MM.1S (cell line): ENCODE measurements at regions not wholly inside any gene's neighbourhood (a gene's known extent, or its start where the extent isn't known, plus 50 kb on each side); places are given as distances from the start of the nearest gene placed in this dataset.

Source experiments
- DNase-seq: peaks from one replicate; pipeline ENCODE4 v3.0.0-alpha.2; 2015
- H2AFZ ChIP-seq: fragments of 300-600 bp; sonication (generic); 2 replicates; pipeline ENCODE4 v1.6.0; 2016; ENCODE audit warnings: antibody characterized with exemption, low read length
- H3F3A ChIP-seq: fragments of 300-600 bp; sonication (generic); 2 replicates; pipeline ENCODE4 v1.6.1; 2016; ENCODE audit warnings: mild to moderate bottlenecking, antibody characterized with exemption, low read length, moderate library complexity, mixed read lengths; ENCODE audit not compliant: insufficient read depth
- H3K27ac ChIP-seq: fragments of 300-600 bp; sonication (generic); 2 replicates; pipeline ENCODE4 v1.5.1; 2016; ENCODE audit warnings: mild to moderate bottlenecking, low read length
- H3K27me3 ChIP-seq: fragments of 300-600 bp; sonication (generic); replicated peaks from 2 replicates; pipeline ENCODE4 v1.6.0; 2016; ENCODE audit warnings: low read length; ENCODE audit not compliant: insufficient read depth
- H3K36me3 ChIP-seq: fragments of 300-600 bp; sonication (generic); replicated peaks from 2 replicates; pipeline ENCODE4 v1.6.1; 2016; ENCODE audit warnings: mild to moderate bottlenecking, low read length, mixed read lengths; ENCODE audit not compliant: insufficient read depth
- H3K4me1 ChIP-seq: fragments of 300-600 bp; sonication (generic); 2 replicates; pipeline ENCODE4 v1.6.1; 2016; ENCODE audit warnings: low read length, mixed read lengths
- H3K4me2 ChIP-seq: fragments of 300-600 bp; sonication (generic); 2 replicates; pipeline ENCODE4 v1.6.0; 2016; ENCODE audit warnings: low read depth, low read length
- H3K4me3 ChIP-seq: fragments of 300-600 bp; sonication (generic); 2 replicates; pipeline ENCODE4 v1.5.1; 2016; ENCODE audit warnings: low read length, mixed read lengths
- H3K79me2 ChIP-seq: fragments of 300-600 bp; sonication (generic); 2 replicates; pipeline ENCODE4 v1.6.1; 2016; ENCODE audit warnings: mixed run types, low read length, mixed read lengths
- H3K9ac ChIP-seq: fragments of 300-600 bp; sonication (generic); 2 replicates; pipeline ENCODE4 v1.6.1; 2016; ENCODE audit warnings: low read length, mixed read lengths
- H3K9me2 ChIP-seq: fragments of 300-600 bp; sonication (generic); replicated peaks from 2 replicates; pipeline ENCODE4 v1.6.1; 2016; ENCODE audit warnings: mild to moderate bottlenecking, low read length, mixed read lengths; ENCODE audit not compliant: insufficient read depth
- H3K9me3 ChIP-seq: fragments of 300-600 bp; sonication (generic); replicated peaks from 2 replicates; pipeline ENCODE4 v1.6.1; 2016; ENCODE audit warnings: mild to moderate bottlenecking, low read length, mixed read lengths; ENCODE audit not compliant: insufficient read depth
- H4K20me1 ChIP-seq: fragments of 300-600 bp; sonication (generic); 2 replicates; pipeline ENCODE4 v1.6.1; 2016; ENCODE audit warnings: mild to moderate bottlenecking, low read length, moderate library complexity, mixed read lengths; ENCODE audit not compliant: insufficient read depth
- CTCF ChIP-seq: fragments of 300-600 bp; sonication (generic); IDR thresholded peaks from 2 replicates; pipeline ENCODE4 v1.5.1; 2016; ENCODE audit warnings: antibody characterized with exemption, low read length, mixed read lengths
- EZH2 ChIP-seq: fragments of 300-600 bp; sonication (generic); optimal IDR thresholded peaks from 2 replicates; pipeline ENCODE3; 2017; ENCODE audit warnings: low read depth, mild to moderate bottlenecking, antibody characterized with exemption, low read length, mixed read lengths
- EZH2phosphoT487 ChIP-seq: fragments of 300-600 bp; sonication (generic); IDR thresholded peaks from 2 replicates; pipeline ENCODE4 v1.6.1; 2018; ENCODE audit warnings: antibody characterized with exemption, low read length

DNA sequence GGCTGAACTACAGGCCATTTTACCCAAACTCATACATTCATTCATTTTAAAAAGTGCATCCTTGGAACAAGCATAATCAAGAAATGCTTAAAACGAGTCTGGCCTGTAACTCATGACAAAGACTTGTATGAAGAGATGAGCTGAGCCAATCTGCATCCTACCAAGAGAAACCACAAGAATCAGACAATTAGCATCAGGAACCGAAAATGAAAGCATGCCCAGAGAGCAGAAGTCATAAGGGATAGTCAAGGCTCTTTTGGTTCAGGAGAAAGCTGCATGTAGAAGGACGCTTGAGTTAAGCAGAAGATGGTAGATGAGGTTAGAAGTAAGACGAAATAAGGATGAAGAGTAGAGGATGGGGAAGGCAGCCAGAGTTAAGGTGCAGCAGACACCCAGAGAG is 137.0 kb upstream of the CTNNA2 start:
- no peaks in the 10 kb centered on the region for H3K36me3 ChIP-seq
- no peak overlapping the region for H3K27ac ChIP-seq
- H3K79me2 ChIP-seq, result no peaks in the 10 kb centered on the region
- 0 out of 2 replicates have a peak, but pooled peaks cover 5% of the 10 kb centered on the region for H3K4me1 ChIP-seq
- H3K4me2 ChIP-seq, result peak overlapping the region; percentile 22; the same call in 1 of the 2 replicates
- TF ChIP-seq EZH2phosphoT487 (no peak), CTCF (no peak), EZH2 (no peak)
- H3F3A ChIP-seq, result no peaks in the 10 kb centered on the region
- peak overlapping the region; percentile 33 for H2AFZ ChIP-seq
- no peaks in the 10 kb centered on the region for H3K9me3 ChIP-seq
- H4K20me1 ChIP-seq, result no peaks in the 10 kb centered on the region
- no peak overlapping the region for H3K9ac ChIP-seq
- H3K4me3 ChIP-seq, result peak overlapping the region; percentile 30; the same call in 1 of the 2 replicates
- DNase-seq, result peak; percentile 84
- H3K27me3 ChIP-seq, result no peaks in the 10 kb centered on the region
- H3K9me2 ChIP-seq, result no peaks in the 10 kb centered on the region

- Histone ChIP-seq H3K4me1 (0 out of 2 replicates have a peak, but pooled peaks cover 5% of the 10 kb centered on the region), H3K27ac (no peak overlapping the region), H3F3A (no peaks in the 10 kb centered on the region), H3K9me2 (no peaks in the 10 kb centered on the region), H4K20me1 (no peaks in the 10 kb centered on the region), H2AFZ (no peak overlapping the region), H3K4me3 (no peak overlapping the region), H3K9ac (no peak overlapping the region), H3K79me2 (no peaks in the 10 kb centered on the region), H3K9me3 (no peaks in the 10 kb centered on the region), H3K27me3 (no peaks in the 10 kb centered on the region), H3K4me2 (no peak overlapping the region), H3K36me3 (no peaks in the 10 kb centered on the region)
- no peak for DNase-seq
- TF ChIP-seq CTCF (no peak), EZH2 (no peak)
These were observed 139.3 kb upstream of the CTNNA2 start for GRCh38 chr2:79373358-79374130.

DNA sequence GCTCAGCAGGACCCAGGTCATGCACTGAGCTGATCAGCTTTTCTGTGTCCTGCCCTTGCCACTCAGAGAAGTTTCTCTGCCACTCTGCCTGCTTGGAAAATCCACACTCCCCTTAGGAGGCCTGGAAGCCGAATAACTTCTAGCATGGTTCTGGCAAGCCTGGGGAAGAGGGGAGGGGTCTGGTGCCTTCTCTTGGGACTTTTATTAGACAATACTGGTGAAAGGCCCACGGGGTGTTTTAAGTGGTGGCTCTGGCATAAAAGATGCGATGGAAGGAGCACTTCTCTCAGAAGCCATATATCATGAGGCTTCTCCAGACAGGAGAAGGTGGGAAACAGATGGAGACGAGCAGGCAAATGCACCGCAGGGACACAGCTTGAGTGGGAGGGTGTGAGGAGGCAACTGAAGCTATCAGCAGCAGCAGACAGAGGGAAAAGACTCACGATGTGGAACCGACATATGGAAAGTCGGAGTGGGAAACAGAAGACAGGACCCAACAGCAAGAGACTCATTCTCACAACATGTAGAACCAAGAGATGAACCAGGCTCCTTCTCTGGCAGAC is 141.8 kb upstream of the CTNNA2 start:
- Histone ChIP-seq H3K27ac (no peak overlapping the region), H3K9me3 (no peaks in the 10 kb centered on the region), H3K27me3 (no peaks in the 10 kb centered on the region), H3K4me3 (no peak overlapping the region), H3K36me3 (no peaks in the 10 kb centered on the region), H3K4me1 (0 out of 2 replicates have a peak, but pooled peaks cover 5% of the 10 kb centered on the region), H3K9me2 (no peaks in the 10 kb centered on the region), H2AFZ (no peak overlapping the region), H3F3A (no peaks in the 10 kb centered on the region), H3K79me2 (no peaks in the 10 kb centered on the region), H4K20me1 (no peaks in the 10 kb centered on the region), H3K9ac (no peak overlapping the region), H3K4me2 (no peak overlapping the region)
- no peak for DNase-seq
- TF ChIP-seq EZH2, result no peak
- no peak for TF ChIP-seq CTCF
- no peak for TF ChIP-seq EZH2phosphoT487
